ENCODE measurements at regions not wholly inside any gene's neighbourhood (a gene's known extent, or its start where the extent isn't known, plus 50 kb on each side); places are given as distances from the start of the nearest gene placed in this dataset.

DNA sequence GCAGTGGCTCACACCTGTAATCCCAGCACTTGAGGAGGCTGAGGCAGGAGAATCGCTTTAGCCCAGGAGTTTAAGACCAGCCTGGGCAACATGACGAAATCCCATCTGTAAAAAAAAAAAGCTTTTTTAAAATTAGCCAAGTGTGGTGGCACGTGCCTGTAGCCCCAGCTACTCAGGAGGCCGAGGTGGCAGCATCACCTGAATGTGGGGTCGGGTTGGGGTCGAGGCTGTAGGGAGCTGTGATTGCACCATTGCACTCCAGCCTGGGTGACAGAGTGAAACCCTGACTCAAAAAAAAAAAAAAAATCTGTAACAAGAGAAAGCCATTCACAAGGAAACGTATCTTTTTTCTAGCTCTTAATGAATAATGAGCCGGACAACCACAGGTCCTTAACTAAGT, 74.7 kb upstream of the DLG1 start:
- Histone ChIP-seq H3K4me2 (replicated peaks; ENCODE audit: low read depth, low read length, poor library complexity, severe bottlenecking) (no peak overlapping the region), H3K27me3 (replicated peaks in 1 of 4; ENCODE audit: control extremely low read depth in 1 of 4, control insufficient read depth in 3 of 4, insufficient read depth in 4 of 4, low read length in 3 of 4) (peaks cover 0 to 4% (median 1%) of the 10 kb centered on the region in 4 experiments), H3K9ac (ENCODE audit: low read length) (no peak overlapping the region), H4K20me1 (ENCODE audit: control insufficient read depth, insufficient read depth, low read length, poor library complexity, severe bottlenecking) (no peaks in the 10 kb centered on the region), H3K27ac (ENCODE audit: low read length in 2 of 2) (no peak overlapping the region), H2AFZ (ENCODE audit: insufficient read depth, low read depth, low read length, poor library complexity, severe bottlenecking) (no peak overlapping the region), H3K4me1 (ENCODE audit: control insufficient read depth in 2 of 2, insufficient read depth in 2 of 2, low read length in 2 of 2) (no peaks in the 10 kb centered on the region), H3K9me3 (ENCODE audit: control extremely low read depth in 1 of 3, control insufficient read depth in 2 of 3, insufficient read depth in 1 of 3, low read length in 2 of 3) (no peaks in the 10 kb centered on the region), H3K79me2 (ENCODE audit: control insufficient read depth, insufficient read depth, low read length) (no peaks in the 10 kb centered on the region), H3K36me3 (replicated peaks in 1 of 2; ENCODE audit: control extremely low read depth in 1 of 2, control insufficient read depth in 1 of 2, extremely low read depth in 1 of 2, insufficient read depth in 2 of 2, low read length in 1 of 2) (no peaks in the 10 kb centered on the region), H3K4me3 (ENCODE audit: control extremely low read depth in 1 of 5, extremely low read depth in 1 of 5, insufficient read depth in 1 of 5, low read depth in 2 of 5, low read length in 4 of 5) (no peak overlapping the region)
- ChIA-PET CTCF (no interaction called here), POLR2A (no interaction called here)
- Mint-ChIP-seq H3K9me3 (ENCODE audit: insufficient read depth) (no peaks in the 10 kb centered on the region), H3K4me1 (no peaks in the 10 kb centered on the region), H3K27me3 (peaks cover 27% of the 10 kb centered on the region), H3K27ac (no peak overlapping the region), H3K4me3 (no peak overlapping the region)
- no peak for ATAC-seq (ENCODE audit: low read depth)
- WGBS (ENCODE audit: insufficient coverage) = 89% methylated on average over 7 of the region's 8 CpGs
- intact Hi-C loops (cut with micrococcal nuclease) = no loop called here
- TF ChIP-seq EZH2 (IDR thresholded peaks at IDR 0.05; ENCODE audit: borderline replicate concordance, insufficient read depth, low read depth, low read length, poor library complexity, severe bottlenecking) = no peak
- TF ChIP-seq, protein P1, sequence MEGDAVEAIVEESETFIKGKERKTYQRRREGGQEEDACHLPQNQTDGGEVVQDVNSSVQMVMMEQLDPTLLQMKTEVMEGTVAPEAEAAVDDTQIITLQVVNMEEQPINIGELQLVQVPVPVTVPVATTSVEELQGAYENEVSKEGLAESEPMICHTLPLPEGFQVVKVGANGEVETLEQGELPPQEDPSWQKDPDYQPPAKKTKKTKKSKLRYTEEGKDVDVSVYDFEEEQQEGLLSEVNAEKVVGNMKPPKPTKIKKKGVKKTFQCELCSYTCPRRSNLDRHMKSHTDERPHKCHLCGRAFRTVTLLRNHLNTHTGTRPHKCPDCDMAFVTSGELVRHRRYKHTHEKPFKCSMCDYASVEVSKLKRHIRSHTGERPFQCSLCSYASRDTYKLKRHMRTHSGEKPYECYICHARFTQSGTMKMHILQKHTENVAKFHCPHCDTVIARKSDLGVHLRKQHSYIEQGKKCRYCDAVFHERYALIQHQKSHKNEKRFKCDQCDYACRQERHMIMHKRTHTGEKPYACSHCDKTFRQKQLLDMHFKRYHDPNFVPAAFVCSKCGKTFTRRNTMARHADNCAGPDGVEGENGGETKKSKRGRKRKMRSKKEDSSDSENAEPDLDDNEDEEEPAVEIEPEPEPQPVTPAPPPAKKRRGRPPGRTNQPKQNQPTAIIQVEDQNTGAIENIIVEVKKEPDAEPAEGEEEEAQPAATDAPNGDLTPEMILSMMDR (IDR thresholded peaks at IDR 0.05) = no peak
- DNase-seq = no peak

DNA sequence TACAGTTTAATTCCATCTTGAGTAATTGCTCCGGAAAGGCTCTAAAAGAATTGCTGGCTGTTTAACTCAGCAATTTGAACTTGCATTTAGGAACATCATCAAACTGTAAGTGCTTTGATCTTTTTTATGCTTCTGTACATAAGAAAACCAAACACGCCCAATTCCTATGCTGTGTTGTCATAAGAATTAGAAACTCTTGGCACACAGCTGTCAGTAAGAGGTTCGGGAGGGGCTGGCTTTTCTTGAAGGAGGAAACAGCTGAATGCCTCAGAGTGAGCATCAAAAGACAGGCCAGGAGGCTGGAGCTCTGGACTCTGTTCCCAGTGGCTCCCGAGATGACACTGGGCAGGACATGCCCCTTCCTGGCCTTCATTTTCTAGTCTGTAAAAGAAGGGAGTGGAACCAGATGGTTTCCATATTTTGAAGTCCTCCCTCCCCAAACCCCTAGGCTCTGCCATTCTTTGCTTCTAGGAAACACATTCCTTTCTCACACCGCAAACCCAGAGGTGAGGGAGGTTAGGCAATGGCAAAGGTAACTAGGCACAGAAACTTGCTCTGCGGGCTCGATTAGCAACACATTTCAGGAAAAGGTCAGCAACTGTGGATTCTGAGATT, 73.7 kb upstream of the DLG1 start:
- no peak for ATAC-seq (ENCODE audit: low read depth)
- H4K20me1 ChIP-seq (ENCODE audit: control insufficient read depth, insufficient read depth, low read length, poor library complexity, severe bottlenecking) = no peaks in the 10 kb centered on the region
- H3K27ac ChIP-seq (ENCODE audit: low read length in 2 of 2) = no peak overlapping the region
- CTCF ChIA-PET = no interaction called here
- no peak overlapping the region for H3K4me3 ChIP-seq (ENCODE audit: control extremely low read depth in 1 of 5, extremely low read depth in 1 of 5, insufficient read depth in 1 of 5, low read depth in 2 of 5, low read length in 4 of 5)
- DNase-seq = no peak
- intact Hi-C loops (cut with micrococcal nuclease) = no loop called here
- H3K79me2 ChIP-seq (ENCODE audit: control insufficient read depth, insufficient read depth, low read length) = no peaks in the 10 kb centered on the region
- Mint-ChIP-seq H3K4me3 (no peak overlapping the region), H3K9me3 (ENCODE audit: insufficient read depth) (no peaks in the 10 kb centered on the region), H3K27me3 (peaks cover 26% of the 10 kb centered on the region), H3K4me1 (no peaks in the 10 kb centered on the region), H3K27ac (no peak overlapping the region)
- POLR2A ChIA-PET = no interaction called here
- TF ChIP-seq EZH2 (IDR thresholded peaks at IDR 0.05; ENCODE audit: borderline replicate concordance, insufficient read depth, low read depth, low read length, poor library complexity, severe bottlenecking) = no peak
- TF ChIP-seq, protein P1 (IDR thresholded peaks at IDR 0.05) = no peak
- WGBS (ENCODE audit: insufficient coverage) = 81% methylated on average over 5 of the region's 7 CpGs
- H2AFZ ChIP-seq (ENCODE audit: insufficient read depth, low read depth, low read length, poor library complexity, severe bottlenecking) = no peak overlapping the region
- no peak overlapping the region for H3K9ac ChIP-seq (ENCODE audit: low read length)
- H3K36me3 ChIP-seq (replicated peaks in 1 of 2; ENCODE audit: control extremely low read depth in 1 of 2, control insufficient read depth in 1 of 2, extremely low read depth in 1 of 2, insufficient read depth in 2 of 2, low read length in 1 of 2) = no peaks in the 10 kb centered on the region
- no peak overlapping the region for H3K4me2 ChIP-seq (replicated peaks; ENCODE audit: low read depth, low read length, poor library complexity, severe bottlenecking)
- H3K27me3 ChIP-seq (replicated peaks in 1 of 4; ENCODE audit: control extremely low read depth in 1 of 4, control insufficient read depth in 3 of 4, insufficient read depth in 4 of 4, low read length in 3 of 4) = peaks cover 0 to 4% (median 1%) of the 10 kb centered on the region in 4 experiments
- H3K9me3 ChIP-seq (ENCODE audit: control extremely low read depth in 1 of 3, control insufficient read depth in 2 of 3, insufficient read depth in 1 of 3, low read length in 2 of 3) = no peaks in the 10 kb centered on the region
- H3K4me1 ChIP-seq (ENCODE audit: control insufficient read depth in 2 of 2, insufficient read depth in 2 of 2, low read length in 2 of 2) = no peaks in the 10 kb centered on the region

All from B cell (primary cell).